PC-9 (cell line): ENCODE measurements at regions not wholly inside any gene's neighbourhood (a gene's known extent, or its start where the extent isn't known, plus 50 kb on each side); places are given as distances from the start of the nearest gene placed in this dataset.

Experiments
- CTCF ChIP-seq: fragments of 200-600 bp; sonication (generic); conservative IDR thresholded peaks from 2 replicates; pipeline ENCODE4 v1.6.1; 2017; ENCODE audit warnings: mixed run types, antibody characterized with exemption, mild to moderate bottlenecking, moderate library complexity
- EZH2 ChIP-seq: fragments of 200-600 bp; sonication (generic); IDR thresholded peaks from 2 replicates; pipeline ENCODE4 v1.8.0; 2017; ENCODE audit warnings: antibody characterized with exemption, low read depth

- TF ChIP-seq CTCF: no peak
- no peak for TF ChIP-seq EZH2
Measured at GRCh38 chr17:72287586-72287985, 166.8 kb downstream of the SOX9 start.
